Esophagus squamous epithelium (tissue), 5 donors: ENCODE measurements at regions not wholly inside any gene's neighbourhood (a gene's known extent, or its start where the extent isn't known, plus 50 kb on each side); places are given as distances from the start of the nearest gene placed in this dataset.

Experiments
- DNase-seq: peaks from one replicate; lab custom pipeline; 2025; lab: John Stamatoyannopoulos, UW
- H3K27ac ChIP-seq, 4 donors: fragments of 200-600 bp; sonication (generic); one replicate each; pipeline ENCODE4 v1.5.1; 2016 to 2019; ENCODE audit warnings: mild to moderate bottlenecking in 1 of 4
- H3K27me3 ChIP-seq, 4 donors: fragments of 200-600 bp; sonication (generic); 1 replicate in 3 of 4; 2 replicates in 1 of 4; pipeline versions ENCODE4 v1.5.1 to v1.6.0; 2017 to 2021; ENCODE audit warnings: antibody characterized with exemption in 1 of 4
- H3K36me3 ChIP-seq, 3 donors: fragments of 200-600 bp; sonication (generic); one replicate each; pipeline ENCODE4 v1.5.1; 2016 to 2019
- H3K4me1 ChIP-seq, 3 donors: fragments of 200-600 bp; sonication (generic); one replicate each; pipeline ENCODE4 v1.5.1; 2017 to 2019
- H3K4me3 ChIP-seq, 4 donors: fragments of 200-600 bp; sonication (generic); 1 replicate in 3 of 4; 2 replicates in 1 of 4; pipeline ENCODE4 v1.5.1; 2016 to 2019; ENCODE audit warnings: mild to moderate bottlenecking in 2 of 4, moderate library complexity in 1 of 4
- H3K9me3 ChIP-seq, 3 donors: fragments of 200-600 bp; sonication (generic); one replicate each; pipeline ENCODE4 v1.5.1; 2016 to 2019
- POLR2A ChIP-seq, 4 donors: fragments of 450-650 bp; IDR thresholded peaks; one replicate each; pipeline ENCODE4 v1.6.1; 2017; ENCODE audit warnings: antibody characterized with exemption in 4 of 4, mild to moderate bottlenecking in 4 of 4, moderate library complexity in 3 of 4
- WGBS, 2 donors: methylation state at CpG; one replicate each; pipeline ENCODE4 v1.1.5; 2018; 5-methylcytosine and 5-hydroxymethylcytosine counted together
- intact Hi-C: fragments of 100-400 bp; cut with DNase I; formaldehyde crosslinking; loops from one replicate; pipeline ENCODE4 v1.15.0; 2022
- TF ChIP-seq, protein P1 (sequence below), 6 experiments: fragments of 450-650 bp in 4 of 6; fragments of 200-600 bp in 2 of 6; sonication (generic) in 2 of 6; IDR thresholded peaks; one replicate each; pipeline ENCODE4 v1.5.1; 2016 to 2019; ENCODE audit warnings: antibody characterized with exemption in 6 of 6, mild to moderate bottlenecking in 4 of 6, moderate library complexity in 4 of 6
- donor health status: DM: yes; HTN: yes; CAD: no.

DNA sequence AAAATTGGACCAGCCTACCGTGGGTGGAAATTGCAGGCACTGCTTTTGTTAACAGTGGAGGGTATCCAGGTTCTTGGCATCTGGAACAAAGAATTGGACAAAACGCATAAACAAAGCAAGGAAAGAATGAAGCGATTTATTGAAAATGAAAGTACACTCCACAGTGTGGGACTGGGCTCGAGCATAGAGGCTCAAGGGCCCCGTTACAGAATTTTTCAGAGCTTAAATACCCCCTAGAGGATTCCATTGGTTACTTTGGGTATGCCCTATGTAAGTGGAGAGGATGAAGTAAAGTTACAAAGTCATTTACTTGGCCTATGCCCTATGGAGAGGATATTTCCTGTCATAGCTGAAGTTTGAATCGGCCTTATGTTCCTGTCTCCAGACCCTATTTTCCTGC is 85.3 kb downstream of the GLUD2 start:
- TF ChIP-seq POLR2A (IDR thresholded peaks at IDR 0.05): no peak
- TF ChIP-seq, protein P1, sequence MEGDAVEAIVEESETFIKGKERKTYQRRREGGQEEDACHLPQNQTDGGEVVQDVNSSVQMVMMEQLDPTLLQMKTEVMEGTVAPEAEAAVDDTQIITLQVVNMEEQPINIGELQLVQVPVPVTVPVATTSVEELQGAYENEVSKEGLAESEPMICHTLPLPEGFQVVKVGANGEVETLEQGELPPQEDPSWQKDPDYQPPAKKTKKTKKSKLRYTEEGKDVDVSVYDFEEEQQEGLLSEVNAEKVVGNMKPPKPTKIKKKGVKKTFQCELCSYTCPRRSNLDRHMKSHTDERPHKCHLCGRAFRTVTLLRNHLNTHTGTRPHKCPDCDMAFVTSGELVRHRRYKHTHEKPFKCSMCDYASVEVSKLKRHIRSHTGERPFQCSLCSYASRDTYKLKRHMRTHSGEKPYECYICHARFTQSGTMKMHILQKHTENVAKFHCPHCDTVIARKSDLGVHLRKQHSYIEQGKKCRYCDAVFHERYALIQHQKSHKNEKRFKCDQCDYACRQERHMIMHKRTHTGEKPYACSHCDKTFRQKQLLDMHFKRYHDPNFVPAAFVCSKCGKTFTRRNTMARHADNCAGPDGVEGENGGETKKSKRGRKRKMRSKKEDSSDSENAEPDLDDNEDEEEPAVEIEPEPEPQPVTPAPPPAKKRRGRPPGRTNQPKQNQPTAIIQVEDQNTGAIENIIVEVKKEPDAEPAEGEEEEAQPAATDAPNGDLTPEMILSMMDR (IDR thresholded peaks at IDR 0.05): no peak
- H3K4me1 ChIP-seq: no peaks in the 10 kb centered on the region
- no peak overlapping the region for H3K27ac ChIP-seq
- intact Hi-C loops: no loop called here
- 36 to 68% methylated on average over 6 of the region's 6 CpGs for WGBS, 2 donors
- H3K4me3 ChIP-seq: no peak overlapping the region
- no peak for DNase-seq
- no peaks in the 10 kb centered on the region for H3K9me3 ChIP-seq
- H3K36me3 ChIP-seq: no peaks in the 10 kb centered on the region
- H3K27me3 ChIP-seq: no peaks in the 10 kb centered on the region

DNA sequence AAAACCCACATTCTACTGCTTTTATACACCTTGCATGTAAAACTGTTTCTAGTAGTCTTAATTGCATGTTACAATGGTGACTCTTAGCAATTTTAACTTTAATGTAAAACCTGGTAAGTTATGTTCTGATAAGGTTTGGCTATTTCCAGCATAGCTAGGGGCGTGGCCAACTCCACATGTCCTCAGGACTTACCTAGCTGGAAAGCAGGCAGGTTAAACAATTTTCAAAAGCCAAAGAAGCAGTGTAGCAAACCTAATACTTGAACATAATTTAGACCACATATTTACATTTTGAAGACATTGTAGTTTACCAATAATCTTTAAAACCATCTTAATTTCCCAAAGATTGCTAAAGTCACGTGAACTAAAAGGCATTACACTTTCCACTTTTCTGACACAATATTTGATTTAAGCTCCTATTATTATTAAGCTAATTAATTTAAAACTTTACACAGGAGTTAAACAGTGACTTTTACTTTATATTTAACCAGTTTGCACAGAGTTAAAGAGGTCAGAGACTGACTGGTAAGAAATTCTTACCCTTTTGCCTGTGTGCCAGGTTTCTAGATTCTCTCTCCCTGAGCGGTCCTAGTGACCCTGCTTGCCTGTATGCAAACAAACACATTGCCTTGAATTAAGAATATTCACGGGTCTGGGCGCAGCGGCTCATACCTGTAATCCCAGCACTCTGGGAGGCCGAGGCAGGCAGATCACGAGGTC is 88.2 kb downstream of the GLUD2 start:
- H3K27me3 ChIP-seq: no peaks in the 10 kb centered on the region
- no peaks in the 10 kb centered on the region for H3K36me3 ChIP-seq
- WGBS, 2 donors: 64 to 72% methylated on average over 2 to 7 of the region's 8 CpGs
- H3K9me3 ChIP-seq: no peaks in the 10 kb centered on the region
- intact Hi-C loops: no loop called here
- TF ChIP-seq, protein P1 (IDR thresholded peaks at IDR 0.05): no peak
- no peak for TF ChIP-seq POLR2A (IDR thresholded peaks at IDR 0.05)
- no peaks in the 10 kb centered on the region for H3K4me1 ChIP-seq
- no peak for DNase-seq
- no peak overlapping the region for H3K27ac ChIP-seq
- H3K4me3 ChIP-seq: no peak overlapping the region

DNA sequence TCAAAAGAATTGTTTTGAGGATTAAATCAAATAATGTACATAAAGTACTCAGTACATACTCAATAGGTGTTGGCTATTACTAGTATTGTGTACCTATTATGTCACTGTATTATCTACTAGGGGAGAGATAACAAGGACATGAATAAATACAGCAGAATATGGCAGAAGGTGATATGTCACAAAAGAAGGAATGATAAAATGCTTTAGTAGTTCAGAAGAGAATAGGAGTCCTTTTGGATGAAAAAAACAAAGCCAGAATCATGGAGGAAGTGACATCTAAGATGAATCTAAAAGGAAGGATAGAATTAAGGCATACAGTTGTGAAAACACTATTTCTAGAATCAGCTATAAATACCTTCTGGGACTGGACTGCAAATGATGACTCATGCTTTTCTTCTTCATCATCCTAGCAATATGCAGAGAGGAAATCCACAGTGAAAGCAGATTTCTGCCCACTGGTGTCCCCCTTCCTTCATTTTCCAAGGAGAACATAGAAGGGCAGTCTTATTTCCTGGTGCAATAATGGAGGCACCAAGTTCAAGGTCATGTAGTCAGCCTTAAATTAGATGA is 98.7 kb downstream of the GLUD2 start:
- Histone ChIP-seq H3K4me3 (no peak overlapping the region), H3K27ac (no peak overlapping the region), H3K4me1 (no peaks in the 10 kb centered on the region), H3K27me3 (no peaks in the 10 kb centered on the region), H3K9me3 (no peaks in the 10 kb centered on the region), H3K36me3 (no peaks in the 10 kb centered on the region)
- intact Hi-C loops: no loop called here
- TF ChIP-seq, protein P1 (IDR thresholded peaks at IDR 0.05): no peak
- TF ChIP-seq POLR2A (IDR thresholded peaks at IDR 0.05): no peak
- no peak for DNase-seq

DNA sequence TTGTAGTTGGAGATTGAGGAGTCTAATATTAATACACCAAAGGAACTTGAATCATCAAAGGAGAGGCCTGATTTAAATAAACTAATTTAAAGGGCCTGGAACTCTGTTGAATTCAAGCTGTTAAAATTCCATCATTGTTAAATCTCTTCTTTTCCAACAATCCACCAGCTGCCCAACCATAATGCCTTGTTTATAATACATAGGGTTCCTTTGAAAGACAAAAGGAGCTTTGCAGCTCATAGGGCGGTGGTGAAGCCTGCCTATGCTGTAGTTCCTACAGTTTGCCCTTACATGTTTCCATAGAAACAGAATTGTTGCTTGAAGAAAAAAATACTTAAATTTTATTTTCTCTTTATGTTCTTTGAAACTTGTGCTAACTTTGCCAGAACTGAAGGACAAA is 102.8 kb downstream of the GLUD2 start:
- intact Hi-C loops: no loop called here
- no peak for DNase-seq
- no peaks in the 10 kb centered on the region for H3K9me3 ChIP-seq
- no peaks in the 10 kb centered on the region for H3K4me1 ChIP-seq
- H3K27ac ChIP-seq: no peak overlapping the region
- H3K4me3 ChIP-seq: no peak overlapping the region
- TF ChIP-seq, protein P1 (IDR thresholded peaks at IDR 0.05): no peak
- no peak for TF ChIP-seq POLR2A (IDR thresholded peaks at IDR 0.05)
- H3K36me3 ChIP-seq: no peaks in the 10 kb centered on the region
- no peaks in the 10 kb centered on the region for H3K27me3 ChIP-seq
- 41 to 73% methylated on average over 1 of the region's 1 CpG for WGBS, 2 donors

DNA sequence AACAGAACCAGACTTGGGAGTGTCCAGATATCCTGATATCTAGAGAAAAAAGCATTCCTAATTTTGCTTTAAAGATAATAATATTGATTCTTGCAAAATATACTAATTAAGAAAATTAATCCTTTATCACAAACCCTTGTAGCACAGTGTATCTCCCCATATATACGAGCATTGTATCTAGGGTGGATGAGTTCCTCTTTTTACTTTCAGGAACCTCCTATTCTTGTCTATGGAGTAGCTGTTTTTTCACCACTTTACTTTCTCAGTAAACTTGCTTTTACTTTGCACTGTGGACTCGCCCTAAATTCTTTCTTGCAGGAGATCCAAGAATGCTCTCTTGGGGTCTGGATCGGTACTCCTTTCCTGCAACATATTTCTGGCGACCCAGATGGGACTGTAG is 103.9 kb downstream of the GLUD2 start:
- Histone ChIP-seq H3K4me1 (no peaks in the 10 kb centered on the region), H3K9me3 (no peaks in the 10 kb centered on the region), H3K27me3 (no peaks in the 10 kb centered on the region), H3K36me3 (no peaks in the 10 kb centered on the region), H3K27ac (no peak overlapping the region), H3K4me3 (no peak overlapping the region)
- TF ChIP-seq POLR2A (IDR thresholded peaks at IDR 0.05): no peak
- TF ChIP-seq, protein P1 (IDR thresholded peaks at IDR 0.05): no peak
- no peak for DNase-seq
- WGBS, 2 donors: 68 to 74% methylated on average over 2 to 4 of the region's 4 CpGs
- intact Hi-C loops: no loop called here
